CMK (cell line): ENCODE measurements at regions not wholly inside any gene's neighbourhood (a gene's known extent, or its start where the extent isn't known, plus 50 kb on each side); places are given as distances from the start of the nearest gene placed in this dataset.

Experiments used
- DNase-seq: peaks from one replicate; pipeline ENCODE4 v3.0.0-alpha.2; 2010; ENCODE audit warnings: low read depth

DNA sequence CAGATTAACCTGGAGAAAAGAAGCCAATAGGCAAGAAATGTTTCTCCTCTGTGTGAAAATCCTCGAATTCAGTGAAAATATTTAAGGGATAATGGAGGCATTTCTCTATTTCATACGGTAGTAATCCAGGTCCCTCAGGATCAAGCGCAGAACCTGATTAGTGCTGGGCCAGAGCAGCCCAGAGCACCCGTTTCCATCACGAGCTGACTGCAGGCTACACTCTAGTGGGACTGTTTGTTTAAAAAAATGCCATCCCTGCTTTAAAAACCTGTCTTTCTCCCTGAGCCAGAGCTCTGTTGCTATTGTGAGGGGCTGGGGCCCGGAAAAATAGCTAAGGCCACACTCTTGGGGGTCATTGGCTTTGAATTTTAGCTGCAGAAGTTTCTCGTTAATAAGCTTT, 223.2 kb upstream of the E2F8 start:
- no peak for DNase-seq

DNA sequence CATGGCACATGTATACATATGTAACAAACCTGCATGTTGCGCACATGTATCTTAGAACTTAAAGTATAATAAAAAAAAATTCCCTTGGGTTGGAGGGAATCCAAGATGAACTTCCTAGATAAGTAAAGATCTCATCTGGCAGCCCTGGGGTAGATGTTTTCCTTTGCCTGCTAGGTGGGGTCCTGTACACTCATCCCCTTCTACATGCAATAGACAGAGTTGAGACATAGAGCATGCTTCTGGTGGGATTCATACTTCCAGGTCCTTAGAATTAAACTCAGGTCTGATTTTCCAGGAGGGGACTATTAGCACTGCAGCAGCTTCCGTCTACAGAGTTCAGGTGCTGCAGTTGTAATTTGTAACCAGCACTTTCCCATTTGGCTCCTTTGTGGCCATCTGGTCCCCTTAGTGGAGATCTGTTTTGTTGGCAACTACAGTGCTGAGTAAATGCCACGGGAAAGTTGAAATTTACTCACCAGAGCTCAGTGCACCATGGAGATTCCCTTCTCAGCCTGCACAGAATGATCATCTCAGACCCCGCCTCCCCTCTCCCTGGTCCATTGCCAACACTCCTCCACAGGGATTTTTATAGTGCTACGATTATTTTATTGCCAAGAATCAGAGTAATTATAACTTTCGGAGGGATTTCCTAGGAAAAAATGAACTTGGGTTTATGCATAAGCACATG, 220.1 kb upstream of the E2F8 start:
- DNase-seq = no peak

DNA sequence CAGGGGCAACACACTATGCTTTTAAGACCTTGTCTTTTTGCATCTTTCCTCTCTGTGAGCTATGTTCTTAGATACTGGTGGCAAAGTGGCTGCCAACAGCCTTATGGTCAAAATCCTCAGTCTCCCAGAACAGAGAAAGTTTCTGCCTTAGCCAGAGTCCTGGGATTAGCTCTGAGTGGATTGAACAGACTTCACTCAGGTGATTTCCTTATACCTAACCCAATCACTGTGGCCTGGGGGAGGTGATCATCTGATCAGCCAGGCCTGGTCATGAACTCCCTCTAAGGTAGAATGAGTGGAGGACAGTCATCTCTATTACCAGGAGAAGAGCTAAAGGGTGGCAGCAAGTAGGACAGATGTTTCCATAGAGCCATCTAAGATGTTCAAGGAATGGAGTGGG, 218.5 kb upstream of the E2F8 start:
- no peak for DNase-seq

DNA sequence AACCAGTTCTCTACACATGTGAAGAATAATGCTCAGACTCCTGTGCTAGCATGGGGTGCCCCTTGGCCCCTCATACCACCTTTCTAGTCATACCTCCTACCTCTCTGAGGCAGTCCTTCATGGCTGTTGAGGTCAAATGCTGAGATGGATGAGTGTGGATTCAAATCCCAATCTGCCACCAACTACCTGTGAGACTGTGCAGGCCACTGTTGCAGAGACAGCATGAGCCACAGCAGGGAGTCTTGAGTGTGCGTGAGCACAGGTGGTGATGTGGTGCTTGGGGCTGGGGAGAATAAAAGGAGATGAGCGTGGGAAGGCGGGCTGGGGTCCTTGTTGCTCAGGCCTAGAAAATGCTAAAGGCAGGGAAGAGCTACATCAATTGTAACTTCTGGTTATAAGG, 218.0 kb upstream of the E2F8 start:
- DNase-seq = no peak

DNA sequence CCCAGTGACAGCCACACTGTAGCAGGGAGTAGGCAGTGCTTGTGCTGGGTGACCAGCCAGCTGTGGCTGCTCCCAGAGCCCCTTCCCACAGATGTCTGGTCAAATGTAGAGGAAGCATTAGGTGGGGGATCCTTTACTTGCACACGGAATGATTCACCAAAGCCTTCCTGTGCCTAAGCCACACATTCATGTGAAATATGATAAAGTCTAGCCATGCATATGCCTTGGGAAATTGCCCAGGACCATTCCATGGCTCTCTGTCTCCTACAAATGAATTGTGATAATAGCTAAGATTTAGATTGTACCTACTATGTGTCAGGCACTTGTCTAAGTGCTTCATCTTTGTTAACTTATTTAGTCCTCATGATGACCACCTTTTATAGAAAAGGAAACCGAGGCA, 217.5 kb upstream of the E2F8 start:
- DNase-seq = no peak

DNA sequence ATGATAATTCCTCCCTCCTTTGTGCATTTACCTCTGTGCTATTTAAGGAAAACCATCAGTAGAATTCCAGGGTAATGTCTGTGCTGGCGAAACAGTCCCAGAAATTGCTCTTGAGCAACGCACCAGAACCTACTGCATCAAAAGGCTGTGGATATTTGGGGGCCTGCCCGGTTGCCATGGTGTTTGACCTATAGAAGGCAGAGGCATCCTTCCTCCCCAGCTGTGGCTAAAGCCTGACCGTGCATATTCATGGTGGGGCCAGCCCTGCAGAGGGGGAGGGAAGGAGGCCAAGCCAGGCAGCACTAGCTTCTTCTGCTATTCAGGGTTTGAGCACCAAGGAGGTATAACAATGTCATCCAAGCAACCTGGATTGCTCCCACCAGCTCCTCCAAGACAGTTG, 215.0 kb upstream of the E2F8 start:
- DNase-seq = no peak

DNA sequence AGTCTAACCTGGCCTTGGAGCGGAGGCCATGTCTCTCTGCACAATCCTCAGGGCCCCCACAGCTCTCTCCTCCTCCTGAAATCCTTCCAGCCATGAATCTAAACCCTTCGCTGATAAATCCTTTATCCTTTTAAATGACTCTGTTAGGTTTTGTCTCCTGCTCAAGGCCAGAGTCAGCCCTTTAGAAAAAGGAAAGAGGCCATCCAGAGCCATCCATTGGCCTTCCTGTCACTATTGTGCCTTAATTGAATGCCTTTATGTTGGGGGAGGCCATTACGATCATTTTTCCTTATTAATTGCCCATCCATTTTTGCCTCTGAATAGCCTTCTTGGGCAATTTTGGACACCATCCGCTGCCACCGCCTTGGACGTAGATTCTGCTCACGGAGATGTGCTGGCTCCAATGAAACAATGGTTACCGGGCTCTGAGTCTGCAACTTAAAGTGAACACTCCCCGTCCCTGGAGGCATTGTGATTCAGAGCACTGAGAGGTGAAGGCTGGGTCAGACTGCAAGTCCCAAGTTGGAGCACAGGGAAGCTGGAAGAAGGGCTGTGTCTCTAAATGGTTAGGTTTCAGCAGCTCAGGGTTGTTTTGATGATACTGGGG, 213.0 kb upstream of the E2F8 start:
- no peak for DNase-seq

DNA sequence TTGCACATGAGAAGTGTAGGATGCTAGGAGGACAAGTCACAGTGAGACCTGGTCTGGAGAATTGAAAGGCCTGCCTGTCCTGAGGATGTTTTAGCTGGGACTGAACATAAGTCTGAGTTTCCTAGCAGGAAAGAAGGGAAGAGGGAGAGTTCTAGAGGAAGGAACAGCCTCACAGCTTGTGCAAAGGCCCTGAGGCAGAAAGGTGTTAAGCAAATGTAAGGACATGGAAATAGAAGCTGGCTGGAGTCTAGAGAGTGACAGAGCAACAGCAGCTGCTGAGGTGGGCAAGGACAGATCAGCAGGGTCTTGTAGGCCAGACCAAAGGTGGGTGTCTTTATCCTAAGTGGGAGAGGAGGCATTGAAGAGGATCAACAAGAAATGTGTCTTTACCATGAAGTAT, 210.9 kb upstream of the E2F8 start:
- no peak for DNase-seq

DNA sequence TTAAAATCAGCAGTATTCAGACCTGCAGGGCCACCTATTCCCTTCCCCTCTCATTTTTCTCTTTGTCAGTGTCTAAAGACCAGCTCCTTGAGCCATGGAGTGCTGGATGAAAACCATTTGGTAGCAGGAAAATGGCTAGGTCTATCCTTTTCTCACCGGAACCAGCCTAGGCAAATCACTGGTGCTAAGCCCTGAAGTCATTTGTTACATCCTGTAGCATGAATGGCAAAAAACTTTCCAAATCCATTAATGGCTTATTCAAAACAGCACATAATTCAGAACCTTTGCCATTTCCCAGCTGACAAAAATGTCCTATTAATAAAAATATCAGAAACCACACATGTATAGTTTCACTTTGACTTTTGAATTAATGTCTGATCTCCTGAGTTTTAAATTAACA, 209.5 kb upstream of the E2F8 start:
- DNase-seq = no peak

DNA sequence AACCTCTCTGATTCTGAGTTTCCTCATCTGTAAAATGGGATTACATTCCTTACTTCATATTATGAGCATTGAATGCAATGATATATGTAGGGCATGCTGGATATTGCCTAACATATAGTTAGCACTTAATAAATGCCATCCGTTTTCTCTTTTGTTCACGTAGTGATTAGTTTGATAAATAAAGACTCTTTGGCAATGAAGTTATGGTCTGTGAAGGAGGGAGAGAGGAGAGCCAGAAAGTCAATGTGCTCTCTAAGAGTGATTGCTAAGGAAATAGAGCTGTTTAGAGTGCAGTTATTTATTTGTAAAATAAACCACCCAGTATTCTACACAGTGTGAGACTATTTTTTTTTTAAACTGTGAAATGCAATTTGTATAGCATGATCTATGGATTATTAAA, 207.9 kb upstream of the E2F8 start:
- no peak for DNase-seq

DNA sequence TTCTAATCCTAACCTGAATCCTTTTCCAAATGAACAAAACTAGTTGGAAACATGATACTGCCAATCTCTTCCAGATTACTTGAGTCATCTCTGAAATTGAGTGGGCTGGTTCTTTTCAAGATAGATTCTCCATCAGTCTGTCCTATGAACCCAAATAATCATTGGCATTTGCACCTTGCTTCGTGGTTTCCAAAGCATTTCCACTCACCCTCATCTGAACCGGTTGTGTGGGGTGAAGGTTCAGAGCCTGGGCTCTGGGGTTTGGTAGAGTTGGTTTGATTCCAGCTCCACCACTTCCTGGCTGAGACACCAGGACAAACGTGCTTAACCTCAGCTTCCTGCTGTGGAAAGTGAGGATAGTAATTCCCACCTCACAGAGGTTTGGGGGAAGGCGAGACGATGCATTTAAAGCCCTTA, 206.4 kb upstream of the E2F8 start:
- no peak for DNase-seq

DNA sequence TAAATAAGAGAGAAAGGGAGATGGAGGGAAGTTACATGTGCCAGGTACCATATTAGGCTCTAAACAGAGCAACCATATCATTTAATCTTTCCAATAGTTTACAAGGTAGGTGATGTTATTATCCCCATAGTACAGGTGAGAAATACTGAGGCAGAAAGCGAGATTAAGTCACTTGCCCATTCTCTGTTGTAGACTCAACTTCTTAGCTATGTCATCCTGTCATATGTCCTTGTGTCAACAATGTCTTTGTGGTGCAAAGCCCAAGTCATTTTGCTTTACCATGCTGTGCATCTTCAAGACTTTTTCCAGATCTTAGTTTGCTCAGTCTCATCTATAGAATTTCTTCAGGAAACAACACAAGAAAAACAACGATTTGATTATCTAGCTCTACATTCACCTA, 205.0 kb upstream of the E2F8 start:
- DNase-seq = no peak

DNA sequence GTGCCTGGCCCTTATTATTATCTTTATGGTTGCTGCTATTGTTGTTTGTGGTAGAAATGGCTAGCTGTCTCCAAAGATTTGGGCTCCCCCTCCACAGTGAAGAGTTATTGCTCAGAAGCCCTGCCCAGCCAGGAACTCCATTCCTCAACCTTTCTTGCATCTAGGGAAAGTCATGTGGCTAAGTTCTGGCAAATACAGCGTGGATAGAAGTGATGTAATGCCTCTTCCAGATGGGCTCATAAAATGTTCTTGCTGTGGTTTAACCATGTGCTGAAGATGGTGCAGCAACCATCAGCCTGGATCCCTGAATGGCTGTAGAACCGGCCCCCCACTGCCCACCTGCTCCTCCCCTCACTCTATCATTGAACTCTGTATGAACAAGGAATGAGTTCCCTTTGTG, 203.5 kb upstream of the E2F8 start:
- DNase-seq = no peak

DNA sequence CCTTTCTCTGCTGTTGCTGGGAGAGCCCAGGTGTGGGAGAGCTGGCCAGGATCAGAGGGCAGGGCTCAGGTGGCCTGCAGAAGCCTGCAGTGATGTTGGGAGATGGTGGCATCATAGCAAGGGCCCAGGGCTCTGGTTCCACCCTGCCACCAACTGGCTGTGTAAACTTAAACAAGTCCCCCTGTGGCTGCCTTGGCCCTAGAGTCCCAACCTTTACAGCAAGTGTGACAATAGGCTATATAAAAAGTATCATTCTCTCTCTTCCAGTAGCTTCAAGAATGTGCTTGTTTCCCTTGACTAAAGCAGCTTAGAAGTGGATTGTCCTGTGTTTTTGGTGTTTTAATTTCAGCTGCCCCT, 201.8 kb upstream of the E2F8 start:
- no peak for DNase-seq

DNA sequence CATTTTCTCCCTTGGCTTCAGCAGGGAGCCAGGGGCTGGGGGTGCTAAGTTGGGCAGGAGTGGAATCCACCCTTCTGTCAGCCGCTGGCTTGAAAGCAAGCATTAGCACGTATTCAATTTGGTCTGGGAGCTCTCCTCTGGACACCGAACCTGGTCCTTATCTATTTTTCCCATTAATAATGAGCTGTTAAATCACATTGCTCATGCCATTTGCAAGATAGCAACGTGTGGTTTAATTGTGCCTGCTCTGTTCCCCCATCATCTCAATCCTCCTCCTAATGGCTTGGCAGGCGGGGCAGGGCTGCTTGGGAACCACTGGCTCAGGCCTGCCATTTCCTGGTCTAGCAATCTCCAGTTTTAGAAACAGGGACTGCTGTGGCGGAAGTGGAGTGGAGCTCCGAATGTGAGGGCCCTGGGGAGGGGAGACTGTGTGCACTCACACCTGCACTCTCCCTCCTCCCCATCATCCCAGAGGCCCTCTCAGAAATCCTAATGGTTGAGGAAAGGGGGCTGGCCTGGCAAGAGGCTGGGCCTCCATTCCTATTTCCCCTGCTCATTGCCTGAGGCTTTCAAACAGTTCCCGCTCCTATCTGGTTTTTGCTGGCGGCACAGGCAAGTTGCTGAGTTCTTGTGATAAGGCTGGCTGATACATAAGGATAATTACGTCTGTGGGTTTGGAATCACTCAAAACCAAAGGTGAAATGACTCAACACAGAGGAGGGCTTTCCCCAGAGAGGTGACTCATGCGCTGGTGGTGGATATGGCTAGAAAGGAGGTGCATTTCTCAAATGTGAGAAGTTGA, 201.2 kb upstream of the E2F8 start:
- DNase-seq = no peak

DNA sequence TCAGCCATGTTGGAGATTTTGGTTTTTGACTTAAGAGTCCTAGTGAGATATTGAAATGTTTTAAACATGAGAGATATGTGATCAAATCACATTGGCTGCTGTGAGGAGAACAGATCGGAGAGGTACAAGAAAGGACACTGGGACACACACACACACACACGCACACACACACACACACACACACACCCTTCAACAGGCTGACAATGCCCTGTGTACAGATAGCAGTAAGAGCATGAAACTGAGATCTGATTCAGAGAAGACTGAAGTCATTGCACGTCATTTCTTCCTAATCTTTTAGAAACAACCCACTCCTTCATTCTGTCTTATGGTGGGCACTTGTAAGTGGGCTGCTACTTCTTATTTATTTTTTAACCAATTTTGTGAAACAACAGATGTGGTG, 200.5 kb upstream of the E2F8 start:
- no peak for DNase-seq

DNA sequence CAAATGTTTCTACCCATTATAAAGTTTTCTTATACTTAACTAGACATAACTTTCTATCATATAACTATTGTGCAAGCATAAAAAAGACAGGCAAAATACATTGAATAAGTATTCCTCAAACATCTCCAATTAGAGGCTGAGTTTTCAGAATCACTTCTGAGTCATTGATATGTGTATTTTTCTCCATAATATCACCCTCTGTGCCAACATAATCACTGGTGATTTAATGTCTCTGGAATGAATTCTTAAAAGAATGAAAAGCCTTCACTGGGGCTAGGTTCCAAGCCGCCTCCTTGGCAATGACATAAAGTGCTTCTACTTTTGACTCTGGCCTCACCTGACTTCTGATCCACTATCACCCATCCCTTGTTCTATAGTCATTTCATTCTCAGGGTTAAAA, 197.0 kb upstream of the E2F8 start:
- no peak for DNase-seq

DNA sequence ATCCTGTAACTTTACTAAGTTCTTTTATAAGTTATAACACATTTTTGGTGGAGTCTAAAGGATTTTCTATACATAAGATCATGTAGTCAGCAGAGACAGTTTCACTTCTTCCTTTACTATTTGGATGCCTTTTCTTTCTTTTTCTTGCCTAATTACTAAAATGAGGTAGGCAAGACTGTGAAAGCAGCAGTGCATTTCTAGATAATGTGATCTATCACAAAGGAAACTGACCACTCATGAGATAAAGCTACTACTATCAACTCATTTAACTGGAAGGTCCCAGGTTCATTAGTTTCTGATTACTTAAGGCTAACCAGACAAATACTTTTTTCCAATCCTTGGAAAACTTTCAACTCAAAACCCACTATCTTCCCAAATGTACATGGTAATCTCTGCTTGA, 196.2 kb upstream of the E2F8 start:
- no peak for DNase-seq

DNA sequence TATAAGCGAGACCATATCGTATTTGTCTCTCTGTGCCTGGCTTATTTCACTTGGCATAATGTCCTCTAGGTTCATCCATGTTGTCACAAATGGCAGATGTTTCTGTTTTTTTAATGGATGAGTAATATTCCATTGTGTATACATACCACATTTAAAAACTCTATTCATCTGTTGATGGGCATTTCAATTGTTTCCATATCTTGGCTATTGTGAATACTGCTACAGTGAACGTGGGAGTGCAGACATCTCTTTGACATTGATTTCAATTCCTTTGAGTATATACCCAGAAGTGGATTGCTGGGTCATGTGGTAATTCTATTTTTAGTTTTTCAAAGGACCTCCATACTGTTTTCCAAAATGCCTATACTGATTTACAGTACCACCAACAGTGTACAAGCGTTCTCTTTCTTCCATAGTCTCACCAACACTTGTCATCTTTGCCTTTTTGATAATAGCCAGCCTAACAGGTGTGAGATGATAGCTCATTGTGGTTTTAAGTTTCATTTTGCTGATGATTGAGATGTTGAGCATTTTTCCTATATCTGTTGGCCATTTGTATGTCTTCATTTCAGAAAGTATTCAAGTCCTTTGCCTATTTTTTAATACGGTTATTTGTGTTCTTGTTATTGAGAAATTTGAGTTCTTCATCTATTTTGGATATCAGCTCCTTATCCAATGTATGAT, 194.7 kb upstream of the E2F8 start:
- DNase-seq = no peak

DNA sequence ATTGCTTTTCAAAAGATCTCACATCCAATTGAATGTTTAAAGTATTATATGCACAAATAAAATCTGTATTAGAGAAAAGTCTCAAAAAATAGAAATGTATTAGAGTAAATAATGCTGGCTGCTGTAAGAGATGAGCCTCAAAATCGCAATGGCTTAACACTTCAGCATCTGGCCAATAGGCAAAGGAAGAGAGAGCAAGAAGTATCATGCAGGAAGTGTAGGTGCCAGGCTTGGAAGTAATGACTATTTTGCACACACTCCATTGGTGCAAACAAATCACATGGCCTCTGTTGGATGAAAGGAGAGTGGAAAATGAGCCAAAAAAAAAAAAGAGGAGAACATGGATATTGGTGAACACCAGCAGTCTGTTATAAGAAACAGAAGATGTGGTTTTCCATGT, 193.0 kb upstream of the E2F8 start:
- no peak for DNase-seq

DNA sequence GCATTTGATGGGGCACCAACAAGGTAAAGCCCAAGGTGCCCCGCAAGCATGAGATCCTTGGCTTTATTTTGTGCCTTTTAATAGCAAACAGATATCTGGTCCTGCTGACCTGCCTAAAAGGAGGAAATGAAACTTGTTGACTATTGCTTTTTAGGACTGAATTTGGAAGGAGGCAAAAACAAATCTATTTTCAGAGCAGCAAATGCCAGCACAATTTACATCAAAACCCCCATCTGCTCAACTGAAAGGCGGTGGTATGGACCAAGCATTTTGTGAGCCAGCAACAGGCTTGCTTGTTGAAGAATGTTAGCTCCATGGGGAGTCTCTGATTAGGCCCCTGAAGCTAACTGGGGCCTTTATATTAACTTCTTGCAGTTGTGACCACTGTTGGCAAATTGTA, 192.6 kb upstream of the E2F8 start:
- no peak for DNase-seq

DNA sequence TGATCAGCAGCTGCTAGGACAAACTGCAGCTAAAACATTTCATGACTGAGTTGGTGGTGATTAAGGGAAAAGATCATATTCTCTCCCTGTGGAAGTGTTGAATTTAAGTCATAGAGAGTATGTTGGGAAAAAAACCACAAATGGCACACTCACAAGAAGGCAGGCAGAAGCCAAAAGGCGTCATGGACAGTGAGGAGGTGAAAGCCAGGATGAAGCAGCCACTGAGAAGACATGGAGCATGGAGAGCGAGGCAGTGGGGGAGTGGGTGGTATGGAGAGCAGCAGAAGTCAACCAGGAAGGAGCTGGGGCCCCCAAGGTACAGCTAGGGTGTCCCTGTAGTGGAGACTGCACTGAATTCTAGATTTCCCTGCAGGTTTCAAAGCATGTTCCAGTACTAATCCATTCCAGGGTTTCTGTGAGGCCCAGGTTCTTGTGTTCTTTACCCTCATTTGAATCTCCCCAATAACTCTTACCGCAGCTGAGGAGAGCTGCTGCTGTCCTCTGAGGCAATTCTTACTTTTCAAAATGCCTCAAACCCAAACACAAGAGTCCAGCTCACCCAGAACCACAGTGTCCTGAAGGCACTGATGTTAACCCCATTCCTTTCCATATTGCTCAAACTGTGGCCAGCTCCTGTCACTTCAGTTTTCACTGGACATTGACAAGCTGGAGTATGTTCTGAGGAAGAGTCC, 191.8 kb upstream of the E2F8 start:
- DNase-seq = no peak
